ENCODE measurements at regions not wholly inside any gene's neighbourhood (a gene's known extent, or its start where the extent isn't known, plus 50 kb on each side); places are given as distances from the start of the nearest gene placed in this dataset.

- TF ChIP-seq CTCF (IDR thresholded peaks at IDR 0.05; ENCODE audit: insufficient read depth, low read length, poor library complexity, severe bottlenecking) (no peak), EZH2phosphoT487 (conservative IDR thresholded peaks at IDR 0.05; ENCODE audit: low read length) (no peak)
These were observed 490.4 kb upstream of the SPRED2 start for GRCh38 chr2:65922794-65923193.
